Liver (tissue), 8 donors: ENCODE measurements at regions not wholly inside any gene's neighbourhood (a gene's known extent, or its start where the extent isn't known, plus 50 kb on each side); places are given as distances from the start of the nearest gene placed in this dataset.

Source experiments
- DNase-seq: peaks from one replicate; pipeline ENCODE4 v3.0.0-alpha.2; 2017; ENCODE audit warnings: low spot score
- H3K27ac ChIP-seq, 2 donors: one replicate each; pipeline ENCODE4 v1.7.0; 2013; ENCODE audit warnings: inconsistent platforms in 2 of 2, low read length in 2 of 2, control low read depth in 1 of 2, low read depth in 1 of 2, mild to moderate bottlenecking in 1 of 2
- H3K27me3 ChIP-seq, 4 donors: one replicate each; pipeline versions ENCODE4 v1.6.1 to v1.7.0; 2013; ENCODE audit warnings: low read length in 3 of 4, inconsistent platforms in 1 of 4, mild to moderate bottlenecking in 1 of 4, moderate library complexity in 1 of 4; ENCODE audit not compliant: control insufficient read depth in 4 of 4, insufficient read depth in 4 of 4
- H3K36me3 ChIP-seq, 4 donors: one replicate each; pipeline versions ENCODE4 v1.6.1 to v1.7.0; 2013; ENCODE audit warnings: low read length in 3 of 4, mild to moderate bottlenecking in 3 of 4, low read depth in 1 of 4, moderate library complexity in 1 of 4; ENCODE audit not compliant: control insufficient read depth in 4 of 4, insufficient read depth in 3 of 4
- H3K4me1 ChIP-seq, 4 donors: one replicate each; pipeline versions ENCODE4 v1.6.1 to v1.7.0; 2013; ENCODE audit warnings: low read length in 3 of 4, mild to moderate bottlenecking in 3 of 4, moderate library complexity in 1 of 4; ENCODE audit not compliant: control insufficient read depth in 4 of 4, insufficient read depth in 4 of 4
- H3K4me3 ChIP-seq, 3 donors: one replicate each; pipeline versions ENCODE4 v1.6.1 to v1.7.0; 2013; ENCODE audit warnings: low read length in 3 of 3, control low read depth in 1 of 3, low read depth in 1 of 3, mild to moderate bottlenecking in 1 of 3
- H3K9ac ChIP-seq, 2 donors: one replicate each; pipeline ENCODE4 v1.7.0; 2013; ENCODE audit warnings: low read length in 2 of 2, mild to moderate bottlenecking in 2 of 2, moderate library complexity in 2 of 2, control low read depth in 1 of 2, low read depth in 1 of 2
- H3K9me3 ChIP-seq, 4 donors: one replicate each; pipeline versions ENCODE4 v1.6.1 to v1.7.0; 2013; ENCODE audit warnings: low read length in 3 of 4; ENCODE audit not compliant: control insufficient read depth in 4 of 4
- CTCF ChIP-seq: fragments of 150-350 bp; IDR thresholded peaks from 2 replicates; pipeline ENCODE4 v1.5.1; 2017; ENCODE audit warnings: improper control_type of control experiment, low read depth, low read length; ENCODE audit not compliant: missing input control
- EGR1 ChIP-seq, 2 donors: IDR thresholded peaks; 2 replicates each; pipeline ENCODE4 v1.6.1; 2016 to 2018; ENCODE audit warnings: antibody characterized with exemption in 2 of 2, low read depth in 2 of 2
- FOXA1 ChIP-seq: IDR thresholded peaks from 2 replicates; pipeline ENCODE4 v1.6.1; 2016; ENCODE audit warnings: antibody characterized with exemption
- FOXA2 ChIP-seq: IDR thresholded peaks from 2 replicates; pipeline ENCODE4 v1.6.1; 2016; ENCODE audit warnings: antibody characterized with exemption
- GABPA ChIP-seq, 2 donors: IDR thresholded peaks in 1 of 2; conservative IDR thresholded peaks in 1 of 2; 2 replicates each; pipeline ENCODE4 v1.6.1; 2016; ENCODE audit warnings: antibody characterized with exemption in 2 of 2, mild to moderate bottlenecking in 1 of 2, moderate library complexity in 1 of 2
- HNF4A ChIP-seq, 2 donors: conservative IDR thresholded peaks; 2 replicates each; pipeline ENCODE4 v1.6.1; 2016; ENCODE audit warnings: antibody characterized with exemption in 2 of 2, mild to moderate bottlenecking in 2 of 2
- HNF4G ChIP-seq: IDR thresholded peaks from 2 replicates; pipeline ENCODE4 v1.6.1; 2016; ENCODE audit warnings: antibody characterized with exemption
- JUND ChIP-seq, 2 donors: IDR thresholded peaks; 2 replicates each; pipeline ENCODE4 v1.6.1; 2016; ENCODE audit warnings: antibody characterized with exemption in 2 of 2
- MAX ChIP-seq: IDR thresholded peaks from 2 replicates; pipeline ENCODE4 v1.6.1; 2016; ENCODE audit warnings: antibody characterized with exemption
- NR2F2 ChIP-seq: IDR thresholded peaks from 2 replicates; pipeline ENCODE4 v1.6.1; 2016; ENCODE audit warnings: antibody characterized with exemption
- RAD21 ChIP-seq, 2 donors: IDR thresholded peaks; 2 replicates each; pipeline ENCODE4 v1.6.1; 2016; ENCODE audit warnings: antibody characterized with exemption in 2 of 2, mild to moderate bottlenecking in 2 of 2
- REST ChIP-seq: IDR thresholded peaks from 2 replicates; pipeline ENCODE4 v1.6.1; 2016; ENCODE audit warnings: antibody characterized with exemption, mild to moderate bottlenecking
- RXRA ChIP-seq, 2 donors: IDR thresholded peaks; 2 replicates each; pipeline ENCODE4 v1.6.1; 2017 to 2018; ENCODE audit warnings: antibody characterized with exemption in 2 of 2, mild to moderate bottlenecking in 1 of 2
- SP1 ChIP-seq: IDR thresholded peaks from 2 replicates; pipeline ENCODE4 v1.6.1; 2018; ENCODE audit warnings: antibody characterized with exemption, mild to moderate bottlenecking
- TAF1 ChIP-seq: conservative IDR thresholded peaks from 2 replicates; pipeline ENCODE4 v1.6.1; 2016; ENCODE audit warnings: antibody characterized with exemption, mild to moderate bottlenecking
- YY1 ChIP-seq: IDR thresholded peaks from 2 replicates; pipeline ENCODE4 v1.6.1; 2016; ENCODE audit warnings: antibody characterized with exemption, mild to moderate bottlenecking
- WGBS: extraction: QIAGEN DNeasy Blood & Tissue Kit; methylation state at CpG from one replicate; pipeline ENCODE4 v1.1.7; 2013; 5-methylcytosine and 5-hydroxymethylcytosine counted together
- TF ChIP-seq, protein P1 (sequence below): IDR thresholded peaks from 2 replicates; pipeline ENCODE4 v1.6.1; 2016; ENCODE audit warnings: antibody characterized with exemption
- TF ChIP-seq, protein P2 (sequence below): IDR thresholded peaks from 2 replicates; pipeline ENCODE4 v1.6.1; 2016; ENCODE audit warnings: antibody characterized with exemption
- donor health status: healthy.
- donor health status: healthy.
- donor health status: healthy.
- donor health status: healthy.
- donor health status: healthy.

GRCh38 chr1:219347921-219348391 is 174.3 kb downstream of the LYPLAL1 start:
- DNase-seq = no peak
- TF ChIP-seq NR2F2 = no peak
- TF ChIP-seq GABPA (IDR thresholded peaks at IDR 0.05 in 1 of 2, conservative IDR thresholded peaks at IDR 0.05 in 1 of 2) = no peak
- TF ChIP-seq, protein P1, sequence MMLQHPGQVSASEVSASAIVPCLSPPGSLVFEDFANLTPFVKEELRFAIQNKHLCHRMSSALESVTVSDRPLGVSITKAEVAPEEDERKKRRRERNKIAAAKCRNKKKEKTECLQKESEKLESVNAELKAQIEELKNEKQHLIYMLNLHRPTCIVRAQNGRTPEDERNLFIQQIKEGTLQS = no peak
- TF ChIP-seq EGR1 (IDR thresholded peaks at IDR 0.05; ENCODE audit: low read depth in 2 of 2) = no peak
- TF ChIP-seq TAF1 = no peak
- no peak for TF ChIP-seq MAX
- no peak for TF ChIP-seq CTCF
- TF ChIP-seq YY1 = no peak
- TF ChIP-seq HNF4A (conservative IDR thresholded peaks at IDR 0.05) = no peak
- TF ChIP-seq SP1 = no peak
- TF ChIP-seq RXRA (IDR thresholded peaks at IDR 0.05) = no peak
- TF ChIP-seq, protein P2, sequence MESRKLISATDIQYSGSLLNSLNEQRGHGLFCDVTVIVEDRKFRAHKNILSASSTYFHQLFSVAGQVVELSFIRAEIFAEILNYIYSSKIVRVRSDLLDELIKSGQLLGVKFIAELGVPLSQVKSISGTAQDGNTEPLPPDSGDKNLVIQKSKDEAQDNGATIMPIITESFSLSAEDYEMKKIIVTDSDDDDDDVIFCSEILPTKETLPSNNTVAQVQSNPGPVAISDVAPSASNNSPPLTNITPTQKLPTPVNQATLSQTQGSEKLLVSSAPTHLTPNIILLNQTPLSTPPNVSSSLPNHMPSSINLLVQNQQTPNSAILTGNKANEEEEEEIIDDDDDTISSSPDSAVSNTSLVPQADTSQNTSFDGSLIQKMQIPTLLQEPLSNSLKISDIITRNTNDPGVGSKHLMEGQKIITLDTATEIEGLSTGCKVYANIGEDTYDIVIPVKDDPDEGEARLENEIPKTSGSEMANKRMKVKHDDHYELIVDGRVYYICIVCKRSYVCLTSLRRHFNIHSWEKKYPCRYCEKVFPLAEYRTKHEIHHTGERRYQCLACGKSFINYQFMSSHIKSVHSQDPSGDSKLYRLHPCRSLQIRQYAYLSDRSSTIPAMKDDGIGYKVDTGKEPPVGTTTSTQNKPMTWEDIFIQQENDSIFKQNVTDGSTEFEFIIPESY = no peak
- WGBS = 63% methylated on average over 5 of the region's 5 CpGs
- Histone ChIP-seq H3K27me3 (no peaks in the 10 kb centered on the region), H3K4me1 (no peaks in the 10 kb centered on the region), H3K4me3 (no peak overlapping the region), H3K36me3 (no peaks in the 10 kb centered on the region), H3K27ac (no peak overlapping the region), H3K9ac (no peak overlapping the region), H3K9me3 (peaks cover 0 to 6% (median 0%) of the 10 kb centered on the region in 4 donors)

- Histone ChIP-seq H3K9me3 (peaks cover 0 to 6% (median 0%) of the 10 kb centered on the region in 4 donors), H3K9ac (no peak overlapping the region), H3K27me3 (no peaks in the 10 kb centered on the region), H3K4me1 (no peaks in the 10 kb centered on the region), H3K27ac (no peak overlapping the region), H3K4me3 (no peak overlapping the region), H3K36me3 (no peaks in the 10 kb centered on the region)
- DNase-seq = no peak
- 96% methylated on average over 1 of the region's 1 CpG for WGBS
- TF ChIP-seq REST (no peak), YY1 (no peak), GABPA (IDR thresholded peaks at IDR 0.05 in 1 of 2, conservative IDR thresholded peaks at IDR 0.05 in 1 of 2) (no peak), FOXA1 (no peak), RAD21 (IDR thresholded peaks at IDR 0.05) (no peak), SP1 (no peak), EGR1 (IDR thresholded peaks at IDR 0.05; ENCODE audit: low read depth in 2 of 2) (no peak), JUND (IDR thresholded peaks at IDR 0.05) (no peak), HNF4G (no peak), TAF1 (no peak), MAX (no peak), RXRA (IDR thresholded peaks at IDR 0.05) (no peak), FOXA2 (no peak), NR2F2 (no peak), HNF4A (conservative IDR thresholded peaks at IDR 0.05) (no peak), CTCF (no peak)
- TF ChIP-seq, protein P1 = no peak
- TF ChIP-seq, protein P2 = no peak
Observed at GRCh38 chr1:219347376-219347775, 173.7 kb downstream of the LYPLAL1 start.
